Stimulated activated CD8-positive, alpha-beta memory T cell treated with anti-CD3 and anti-CD28 coated beads, Interleukin-15, amount 100 ng/mL, for 24 hours (primary cell): ENCODE measurements at regions not wholly inside any gene's neighbourhood (a gene's known extent, or its start where the extent isn't known, plus 50 kb on each side); places are given as distances from the start of the nearest gene placed in this dataset.

Experiments used
- DNase-seq: peaks from one replicate; pipeline ENCODE4 v3.0.0-alpha.2; 2020; ENCODE audit warnings: low read depth

- no peak for DNase-seq
Observed at GRCh38 chr2:195606179-195606578, 50.8 kb upstream of the SLC39A10 start.

- no peak for DNase-seq
Observed at GRCh38 chr2:195604706-195605105, 52.3 kb upstream of the SLC39A10 start.

- no peak for DNase-seq
Observed at GRCh38 chr2:195603998-195604397, 53.0 kb upstream of the SLC39A10 start.

GRCh38 chr2:195603408-195603807, 53.6 kb upstream of the SLC39A10 start:
- DNase-seq: no peak

GRCh38 chr2:195602687-195603086, 54.3 kb upstream of the SLC39A10 start:
- no peak for DNase-seq

GRCh38 chr2:195601361-195601760, 55.7 kb upstream of the SLC39A10 start:
- no peak for DNase-seq

- no peak for DNase-seq
Observed at GRCh38 chr2:195600778-195601177, 56.2 kb upstream of the SLC39A10 start.

GRCh38 chr2:195596840-195597239, 60.2 kb upstream of the SLC39A10 start:
- DNase-seq: no peak

- DNase-seq: no peak
Observed at GRCh38 chr2:195595825-195596224, 61.2 kb upstream of the SLC39A10 start.

GRCh38 chr2:195594919-195595694, 61.9 kb upstream of the SLC39A10 start:
- no peak for DNase-seq

- DNase-seq: no peak
Observed at GRCh38 chr2:195594248-195594647, 62.8 kb upstream of the SLC39A10 start.

- no peak for DNase-seq
Observed at GRCh38 chr2:195592105-195592504, 64.9 kb upstream of the SLC39A10 start.

- no peak for DNase-seq
Observed at GRCh38 chr2:195590861-195591205, 66.2 kb upstream of the SLC39A10 start.

GRCh38 chr2:195590199-195590860, 66.7 kb upstream of the SLC39A10 start:
- no peak for DNase-seq

GRCh38 chr2:195587966-195588365, 69.1 kb upstream of the SLC39A10 start:
- no peak for DNase-seq

GRCh38 chr2:195586062-195586714, 70.8 kb upstream of the SLC39A10 start:
- DNase-seq: no peak

GRCh38 chr2:195582188-195582587, 74.8 kb upstream of the SLC39A10 start:
- no peak for DNase-seq

- DNase-seq: no peak
Observed at GRCh38 chr2:195579776-195580555, 77.1 kb upstream of the SLC39A10 start.

- no peak for DNase-seq
Observed at GRCh38 chr2:195575879-195576401, 81.1 kb upstream of the SLC39A10 start.

- no peak for DNase-seq
Observed at GRCh38 chr2:195575016-195575415, 82.0 kb upstream of the SLC39A10 start.

GRCh38 chr2:195574312-195574711, 82.7 kb upstream of the SLC39A10 start:
- no peak for DNase-seq
